IMR-90 (cell line): ENCODE measurements at regions not wholly inside any gene's neighbourhood (a gene's known extent, or its start where the extent isn't known, plus 50 kb on each side); places are given as distances from the start of the nearest gene placed in this dataset.

Experiments used
- ATAC-seq: fragments of 200-7000 bp; cut with Tn5 transposase; 2 replicates; pipeline ENCODE4 v1.9.1; 2020; ENCODE audit warnings: low read depth, mild to moderate bottlenecking, moderate library complexity
- BruUV-seq: library from RNA; stranded (reverse); fragments of 400-500 nt; replicated peaks from 2 replicates; lab custom pipeline; 2021; lab: Mats Ljungman, UMichigan
- CTCF ChIA-PET: fragments of 300-600 bp; formaldehyde crosslinking; extraction: SDS; loops from one replicate; lab custom pipeline; 2021; ENCODE audit warnings: antibody characterized with exemption; lab: Yijun Ruan, JAX
- POLR2A ChIA-PET: fragments of 300-600 bp; sonication (Branson Sonifier 250); formaldehyde crosslinking; loops from one replicate; lab custom pipeline; 2022; ENCODE audit warnings: antibody characterized with exemption; ENCODE audit not compliant: unreplicated experiment; lab: Charles Lee
- DNase-seq: peaks from one replicate; pipeline ENCODE4 v3.0.0; 2013
- H2AFZ ChIP-seq: replicated peaks from 2 replicates; pipeline ENCODE3; 2013; ENCODE audit warnings: low read length, mild to moderate bottlenecking; ENCODE audit not compliant: poor library complexity
- H2AK5ac ChIP-seq: 2 replicates; pipeline ENCODE4 v1.6.1; 2013; ENCODE audit warnings: low read depth, low read length, inconsistent platforms
- H2AK9ac ChIP-seq: replicated peaks from 2 replicates; pipeline ENCODE3; 2013; ENCODE audit warnings: mild to moderate bottlenecking, low read depth, low read length, moderate library complexity; ENCODE audit not compliant: poor library complexity
- H2BK120ac ChIP-seq: 2 replicates; pipeline ENCODE4 v1.6.1; 2013; ENCODE audit warnings: low read depth, low read length, inconsistent platforms
- H2BK15ac ChIP-seq: 3 replicates; pipeline ENCODE4 v1.6.1; 2013; ENCODE audit warnings: low read depth, low read length, inconsistent platforms
- H2BK20ac ChIP-seq: 2 replicates; pipeline ENCODE4 v1.6.1; 2013; ENCODE audit warnings: low read depth, mild to moderate bottlenecking, inconsistent platforms, low read length, moderate library complexity
- H2BK5ac ChIP-seq: 2 replicates; pipeline ENCODE4 v1.6.1; 2013; ENCODE audit warnings: mild to moderate bottlenecking, low read depth, low read length, inconsistent platforms; ENCODE audit not compliant: poor library complexity, severe bottlenecking
- H3K14ac ChIP-seq: replicated peaks from 2 replicates; pipeline ENCODE4 v1.6.1; 2013; ENCODE audit warnings: low read depth, low read length, inconsistent platforms
- H3K18ac ChIP-seq: 2 replicates; pipeline ENCODE4 v1.6.1; 2013; ENCODE audit warnings: low read depth, low read length, control low read depth
- H3K23ac ChIP-seq: 2 replicates; pipeline ENCODE4 v1.6.1; 2013; ENCODE audit warnings: low read depth, low read length, inconsistent platforms
- H3K27ac ChIP-seq: 2 replicates; pipeline ENCODE4 v1.5.1; 2013; ENCODE audit warnings: mild to moderate bottlenecking, control low read depth, low read length; ENCODE audit not compliant: insufficient read depth
- H3K27me3 ChIP-seq: 2 replicates; pipeline ENCODE4 v1.6.1; 2013; ENCODE audit warnings: low read length; ENCODE audit not compliant: control insufficient read depth, insufficient read depth
- H3K36me3 ChIP-seq: 2 replicates; pipeline ENCODE4 v1.6.1; 2013; ENCODE audit warnings: low read length, mixed read lengths; ENCODE audit not compliant: control insufficient read depth, insufficient read depth
- H3K4ac ChIP-seq: 2 replicates; pipeline ENCODE4 v1.6.1; 2013; ENCODE audit warnings: low read depth, low read length, inconsistent platforms
- H3K4me1 ChIP-seq: 2 replicates; pipeline ENCODE4 v1.6.1; 2013; ENCODE audit warnings: low read length, mixed read lengths; ENCODE audit not compliant: control insufficient read depth, insufficient read depth
- H3K4me2 ChIP-seq: 2 replicates; pipeline ENCODE4 v1.6.1; 2013; ENCODE audit warnings: low read depth, mild to moderate bottlenecking, control low read depth, low read length, moderate library complexity
- H3K4me3 ChIP-seq: 2 replicates; pipeline ENCODE4 v1.5.1; 2013; ENCODE audit warnings: low read depth, mild to moderate bottlenecking, control low read depth, low read length, moderate library complexity; ENCODE audit not compliant: insufficient read depth
- H3K56ac ChIP-seq: 2 replicates; pipeline ENCODE4 v1.6.1; 2013; ENCODE audit warnings: low read length, inconsistent platforms; ENCODE audit not compliant: insufficient read depth; ENCODE audit errors: extremely low read depth
- H3K79me1 ChIP-seq, 2 experiments: 2 replicates each; pipeline ENCODE4 v1.6.1; 2013; ENCODE audit warnings: low read length in 2 of 2, inconsistent platforms in 1 of 2, low read depth in 1 of 2
- H3K9ac ChIP-seq: 2 replicates; pipeline ENCODE4 v1.6.1; 2013; ENCODE audit warnings: low read depth, low read length, control low read depth
- H3K9me1 ChIP-seq: 2 replicates; pipeline ENCODE4 v1.6.1; 2013; ENCODE audit warnings: low read length, inconsistent platforms; ENCODE audit not compliant: insufficient read depth
- H3K9me3 ChIP-seq: 2 replicates; pipeline ENCODE4 v1.6.1; 2013; ENCODE audit warnings: low read length; ENCODE audit not compliant: control insufficient read depth, insufficient read depth
- H4K20me1 ChIP-seq: 2 replicates; pipeline ENCODE4 v1.6.1; 2013; ENCODE audit warnings: low read length, inconsistent platforms; ENCODE audit not compliant: insufficient read depth
- H4K5ac ChIP-seq: 2 replicates; pipeline ENCODE4 v1.6.1; 2013; ENCODE audit warnings: mild to moderate bottlenecking, low read depth, low read length, control low read depth
- H4K8ac ChIP-seq, 2 experiments: 2 replicates each; pipeline ENCODE4 v1.6.1; 2013; ENCODE audit warnings: low read depth in 2 of 2, low read length in 2 of 2, control low read depth in 1 of 2, inconsistent platforms in 1 of 2
- H4K91ac ChIP-seq: 2 replicates; pipeline ENCODE4 v1.6.1; 2013; ENCODE audit warnings: low read depth, low read length, inconsistent platforms; ENCODE audit not compliant: insufficient read depth
- BHLHE40 ChIP-seq: fragments of 150-350 bp; IDR thresholded peaks from 2 replicates; pipeline ENCODE4 v1.6.1; 2016; ENCODE audit warnings: mild to moderate bottlenecking, low read depth, low read length
- CEBPB ChIP-seq: IDR thresholded peaks from 2 replicates; pipeline ENCODE4 v1.6.1; 2012; ENCODE audit warnings: low read depth, low read length, improper control_type of control experiment
- CHD1 ChIP-seq: IDR thresholded peaks from 2 replicates; pipeline ENCODE4 v1.6.1; 2012; ENCODE audit warnings: low read depth, low read length, improper control_type of control experiment
- CTCF ChIP-seq: conservative IDR thresholded peaks from 2 replicates; pipeline ENCODE4 v1.5.1; 2012; ENCODE audit warnings: mild to moderate bottlenecking, low read depth, low read length, improper control_type of control experiment
- ELK1 ChIP-seq: fragments of 150-350 bp; IDR thresholded peaks from 2 replicates; pipeline ENCODE4 v1.6.1; 2016; ENCODE audit warnings: low read depth, mild to moderate bottlenecking, low read length, moderate library complexity, borderline replicate concordance
- FOS ChIP-seq: fragments of 150-350 bp; IDR thresholded peaks from 2 replicates; pipeline ENCODE4 v1.6.1; 2016; ENCODE audit warnings: low read depth, low read length
- MAFK ChIP-seq: IDR thresholded peaks from 2 replicates; pipeline ENCODE4 v1.6.1; 2012; ENCODE audit warnings: low read depth, low read length, improper control_type of control experiment
- MAZ ChIP-seq: IDR thresholded peaks from 2 replicates; pipeline ENCODE4 v1.6.1; 2012; ENCODE audit warnings: low read depth, mild to moderate bottlenecking, low read length, improper control_type of control experiment, moderate library complexity, borderline replicate concordance
- MXI1 ChIP-seq: IDR thresholded peaks from 2 replicates; pipeline ENCODE4 v1.6.1; 2012; ENCODE audit warnings: low read depth, mild to moderate bottlenecking, low read length, moderate library complexity, borderline replicate concordance
- NFE2L2 ChIP-seq: fragments of 150-350 bp; IDR thresholded peaks from 2 replicates; pipeline ENCODE4 v1.6.1; 2016; ENCODE audit warnings: low read depth, mild to moderate bottlenecking, low read length
- POLR2A ChIP-seq: IDR thresholded peaks from 2 replicates; pipeline ENCODE4 v1.6.1; 2012; ENCODE audit warnings: mild to moderate bottlenecking, low read depth, low read length
- RAD21 ChIP-seq: IDR thresholded peaks from 2 replicates; pipeline ENCODE4 v1.6.1; 2012; ENCODE audit warnings: low read length, improper control_type of control experiment
- RCOR1 ChIP-seq: IDR thresholded peaks from 2 replicates; pipeline ENCODE4 v1.6.1; 2012; ENCODE audit warnings: mild to moderate bottlenecking, low read length, improper control_type of control experiment; ENCODE audit not compliant: insufficient replicate concordance
- RFX5 ChIP-seq: IDR thresholded peaks from 2 replicates; pipeline ENCODE4 v1.8.0; 2012; ENCODE audit warnings: low read depth, mild to moderate bottlenecking, low read length, moderate library complexity
- SMC3 ChIP-seq: fragments of 150-350 bp; IDR thresholded peaks from 2 replicates; pipeline ENCODE4 v1.6.1; 2016; ENCODE audit warnings: low read depth, mild to moderate bottlenecking, antibody characterized with exemption, low read length, moderate library complexity
- USF2 ChIP-seq: fragments of 150-350 bp; IDR thresholded peaks from 2 replicates; pipeline ENCODE4 v1.6.1; 2017; ENCODE audit warnings: mild to moderate bottlenecking, antibody characterized with exemption, low read length, low read depth
- WGBS, 2 experiments: methylation state at CpG; one replicate each; pipeline versions ENCODE4 v1.1.5 to v1.1.7; 2013; ENCODE audit warnings: missing lambda C conversion rate in 2 of 2; ENCODE audit not compliant: insufficient read length in 1 of 2; ENCODE audit errors: extremely low coverage in 2 of 2; 5-methylcytosine and 5-hydroxymethylcytosine counted together
- dilution Hi-C: fragments of 300-500 bp; cut with HindIII; formaldehyde crosslinking; loops from one replicate; pipeline ENCODE4 v1.14.3; 2018; ENCODE audit warnings: low sequenced_read_pairs; ENCODE audit not compliant: unreplicated experiment
- in situ Hi-C: fragments of 300-500 bp; cut with MboI; formaldehyde crosslinking; loops from 3 replicates; pipeline ENCODE4 v1.14.3; 2019; ENCODE audit warnings: low sequenced_read_pairs, inconsistent platforms, mixed read lengths
- intact Hi-C: fragments of 100-400 bp; cut with micrococcal nuclease; formaldehyde crosslinking; loops from 2 replicates; pipeline ENCODE4 v1.10.0; 2022

- H2AK9ac ChIP-seq = no peak overlapping the region
- H3K4me1 ChIP-seq = no peaks in the 10 kb centered on the region
- WGBS, 2 experiments = 13% methylated on average over 3 of the region's 6 CpGs; no CpG with 5 or more reads in 1 of the 2 experiments
- H3K23ac ChIP-seq = no peak overlapping the region
- no peak overlapping the region for H3K56ac ChIP-seq
- no peak overlapping the region for H2BK20ac ChIP-seq
- no peak overlapping the region for H3K14ac ChIP-seq
- dilution Hi-C loops (no loop called here), in situ Hi-C loops (no loop called here), intact Hi-C loops (no loop called here)
- H3K4ac ChIP-seq = no peak overlapping the region
- TF ChIP-seq SMC3 (no peak), FOS (no peak), MXI1 (no peak), CTCF (no peak), NFE2L2 (no peak), ELK1 (no peak), CEBPB (no peak), RAD21 (no peak), RCOR1 (no peak), MAFK (no peak), RFX5 (no peak), USF2 (no peak), CHD1 (no peak), MAZ (no peak), BHLHE40 (no peak), POLR2A (no peak)
- no TSS peak for BruUV-seq
- ATAC-seq (no peak), DNase-seq (no peak)
- no peak overlapping the region for H3K27ac ChIP-seq
- H2BK120ac ChIP-seq = no peak overlapping the region
- no peak overlapping the region for H2AFZ ChIP-seq
- no peak overlapping the region for H4K8ac ChIP-seq
- H2BK5ac ChIP-seq = no peak overlapping the region
- H2AK5ac ChIP-seq = no peak overlapping the region
- no peaks in the 10 kb centered on the region for H4K20me1 ChIP-seq
- ChIA-PET POLR2A (no interaction called here), CTCF (no interaction called here)
- H3K18ac ChIP-seq = no peak overlapping the region
- H3K4me2 ChIP-seq = no peak overlapping the region
- H2BK15ac ChIP-seq = no peak overlapping the region
- H3K4me3 ChIP-seq = no peak overlapping the region
- no peaks in the 10 kb centered on the region for H3K9me1 ChIP-seq
- no peak overlapping the region for H4K5ac ChIP-seq
- peaks cover 21% of the 10 kb centered on the region for H3K9me3 ChIP-seq
- no peaks in the 10 kb centered on the region for H3K27me3 ChIP-seq
- H3K36me3 ChIP-seq = no peaks in the 10 kb centered on the region
- no peak overlapping the region for H4K91ac ChIP-seq
- H3K9ac ChIP-seq = no peak overlapping the region
- H3K79me1 ChIP-seq = no peaks in the 10 kb centered on the region
Measured at GRCh38 chr18:51622702-51623101, 425.2 kb upstream of the MEX3C start.
